Panc1 (cell line): ENCODE measurements at regions not wholly inside any gene's neighbourhood (a gene's known extent, or its start where the extent isn't known, plus 50 kb on each side); places are given as distances from the start of the nearest gene placed in this dataset.

Experiments
- ATAC-seq: fragments of 200-7000 bp; cut with Tn5 transposase; 2 replicates; pipeline ENCODE4 v1.9.1; 2020; ENCODE audit warnings: mild to moderate bottlenecking, moderate library complexity
- BruUV-seq: library from RNA; stranded (reverse); fragments of 400-500 nt; replicated peaks from 2 replicates; lab custom pipeline; 2021; lab: Mats Ljungman, UMichigan
- CTCF ChIA-PET: fragments of 300-600 bp; sonication (Branson Sonifier 250); formaldehyde crosslinking; loops from one replicate; lab custom pipeline; 2022; ENCODE audit warnings: antibody characterized with exemption; lab: Charles Lee
- POLR2A ChIA-PET: fragments of 300-600 bp; sonication (Branson Sonifier 250); formaldehyde crosslinking; loops from one replicate; lab custom pipeline; 2022; ENCODE audit warnings: antibody characterized with exemption; lab: Charles Lee
- DNase-seq: peaks from one replicate; pipeline ENCODE4 v3.0.0-alpha.2; 2010; ENCODE audit warnings: low read depth, low spot score
- H3K27ac ChIP-seq: 2 replicates; pipeline ENCODE4 v1.5.1; 2011; ENCODE audit warnings: mild to moderate bottlenecking, low read length, inconsistent platforms
- H3K27me3 ChIP-seq: fragments of 200-500 bp; sonication (Bioruptor generic); 2 replicates; pipeline ENCODE4 v1.6.0; 2014; ENCODE audit warnings: low read length, inconsistent platforms; ENCODE audit not compliant: control insufficient read depth, insufficient read depth
- H3K36me3 ChIP-seq: fragments of 200-500 bp; sonication (Bioruptor generic); 2 replicates; pipeline ENCODE4 v1.5.1; 2014; ENCODE audit warnings: inconsistent platforms, mild to moderate bottlenecking, low read length, moderate library complexity; ENCODE audit not compliant: control insufficient read depth, insufficient read depth
- H3K4me1 ChIP-seq: 2 replicates; pipeline ENCODE4 v1.5.1; 2011; ENCODE audit warnings: inconsistent platforms, mild to moderate bottlenecking, low read length, moderate library complexity; ENCODE audit not compliant: control insufficient read depth, insufficient read depth
- H3K4me3 ChIP-seq, 2 experiments: 2 replicates each; pipeline ENCODE4 v1.5.1; 2011 to 2012; ENCODE audit warnings: low read depth in 2 of 2, low read length in 2 of 2, mild to moderate bottlenecking in 2 of 2, inconsistent platforms in 1 of 2, moderate library complexity in 1 of 2
- H3K9me3 ChIP-seq: fragments of 200-500 bp; sonication (Bioruptor generic); 2 replicates; pipeline ENCODE4 v1.5.1; 2014; ENCODE audit warnings: low read depth, mild to moderate bottlenecking, inconsistent platforms, low read length, moderate library complexity; ENCODE audit not compliant: control insufficient read depth, insufficient read depth
- POLR2AphosphoS5 ChIP-seq: IDR thresholded peaks from 2 replicates; pipeline ENCODE4 v1.6.1; 2012; ENCODE audit warnings: mild to moderate bottlenecking, low read depth, low read length, moderate library complexity
- SIN3A ChIP-seq: IDR thresholded peaks from 2 replicates; pipeline ENCODE4 v1.6.1; 2012; ENCODE audit warnings: low read depth, mild to moderate bottlenecking, low read length, moderate library complexity, borderline replicate concordance; ENCODE audit not compliant: insufficient read depth
- TCF7L2 ChIP-seq: IDR thresholded peaks from 2 replicates; pipeline ENCODE4 v1.6.1; 2011; ENCODE audit warnings: mild to moderate bottlenecking, low read depth, low read length, inconsistent platforms
- in situ Hi-C: cut with HindIII; loops from 2 replicates; pipeline ENCODE4 v1.10.0; 2016; ENCODE audit warnings: low sequenced_read_pairs, low pct_unique_long_range_greater_than_20kb
- intact Hi-C: fragments of 100-400 bp; cut with micrococcal nuclease; formaldehyde crosslinking; loops from one replicate; pipeline ENCODE4 v1.10.0; 2022; ENCODE audit not compliant: unreplicated experiment
- TF ChIP-seq, protein P1 (sequence below), 2 experiments: IDR thresholded peaks; 2 replicates each; pipeline ENCODE4 v1.6.1; 2011 to 2012; ENCODE audit warnings: low read depth in 2 of 2, control low read depth in 1 of 2, low read length in 1 of 2, mild to moderate bottlenecking in 1 of 2, moderate library complexity in 1 of 2; ENCODE audit not compliant: insufficient read depth in 1 of 2
- TF ChIP-seq, protein P2 (sequence below): fragments of 450-650 bp; IDR thresholded peaks from 2 replicates; pipeline ENCODE4 v1.5.1; 2017; ENCODE audit warnings: mild to moderate bottlenecking

DNA sequence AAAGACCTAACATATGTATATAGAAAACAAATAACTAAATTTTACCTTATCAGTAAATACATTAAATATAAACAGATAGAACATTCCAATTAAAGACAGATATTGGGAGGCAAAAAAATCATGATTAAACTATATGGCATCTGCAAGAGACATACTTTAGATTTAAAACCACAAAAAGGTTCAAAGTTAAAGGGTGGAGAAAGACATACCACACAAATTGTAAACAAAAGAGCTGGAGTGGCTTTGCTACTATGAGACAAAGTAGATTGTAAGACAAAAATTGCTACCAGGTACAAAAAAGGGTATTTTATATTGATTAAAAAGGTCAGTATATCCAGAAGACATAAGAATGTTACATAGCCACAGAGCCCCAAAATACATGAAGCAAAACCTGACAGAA lies 200.2 kb downstream of the KCNRG start:
- H3K9me3 ChIP-seq = peaks cover 13% of the 10 kb centered on the region; the same call in 1 of the 2 replicates
- no peak overlapping the region for H3K4me3 ChIP-seq
- ChIA-PET POLR2A (no interaction called here), CTCF (no interaction called here)
- no peak overlapping the region for H3K27ac ChIP-seq
- H3K4me1 ChIP-seq = 0 out of 2 replicates have a peak, but pooled peaks cover 2% of the 10 kb centered on the region
- TF ChIP-seq, protein P1, sequence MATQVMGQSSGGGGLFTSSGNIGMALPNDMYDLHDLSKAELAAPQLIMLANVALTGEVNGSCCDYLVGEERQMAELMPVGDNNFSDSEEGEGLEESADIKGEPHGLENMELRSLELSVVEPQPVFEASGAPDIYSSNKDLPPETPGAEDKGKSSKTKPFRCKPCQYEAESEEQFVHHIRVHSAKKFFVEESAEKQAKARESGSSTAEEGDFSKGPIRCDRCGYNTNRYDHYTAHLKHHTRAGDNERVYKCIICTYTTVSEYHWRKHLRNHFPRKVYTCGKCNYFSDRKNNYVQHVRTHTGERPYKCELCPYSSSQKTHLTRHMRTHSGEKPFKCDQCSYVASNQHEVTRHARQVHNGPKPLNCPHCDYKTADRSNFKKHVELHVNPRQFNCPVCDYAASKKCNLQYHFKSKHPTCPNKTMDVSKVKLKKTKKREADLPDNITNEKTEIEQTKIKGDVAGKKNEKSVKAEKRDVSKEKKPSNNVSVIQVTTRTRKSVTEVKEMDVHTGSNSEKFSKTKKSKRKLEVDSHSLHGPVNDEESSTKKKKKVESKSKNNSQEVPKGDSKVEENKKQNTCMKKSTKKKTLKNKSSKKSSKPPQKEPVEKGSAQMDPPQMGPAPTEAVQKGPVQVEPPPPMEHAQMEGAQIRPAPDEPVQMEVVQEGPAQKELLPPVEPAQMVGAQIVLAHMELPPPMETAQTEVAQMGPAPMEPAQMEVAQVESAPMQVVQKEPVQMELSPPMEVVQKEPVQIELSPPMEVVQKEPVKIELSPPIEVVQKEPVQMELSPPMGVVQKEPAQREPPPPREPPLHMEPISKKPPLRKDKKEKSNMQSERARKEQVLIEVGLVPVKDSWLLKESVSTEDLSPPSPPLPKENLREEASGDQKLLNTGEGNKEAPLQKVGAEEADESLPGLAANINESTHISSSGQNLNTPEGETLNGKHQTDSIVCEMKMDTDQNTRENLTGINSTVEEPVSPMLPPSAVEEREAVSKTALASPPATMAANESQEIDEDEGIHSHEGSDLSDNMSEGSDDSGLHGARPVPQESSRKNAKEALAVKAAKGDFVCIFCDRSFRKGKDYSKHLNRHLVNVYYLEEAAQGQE (IDR thresholded peaks at IDR 0.05; ENCODE audit: insufficient read depth in 1 of 2, low read depth in 2 of 2, low read length in 1 of 2) = no peak
- no peak for TF ChIP-seq SIN3A
- no peak for TF ChIP-seq POLR2AphosphoS5
- TF ChIP-seq, protein P2, sequence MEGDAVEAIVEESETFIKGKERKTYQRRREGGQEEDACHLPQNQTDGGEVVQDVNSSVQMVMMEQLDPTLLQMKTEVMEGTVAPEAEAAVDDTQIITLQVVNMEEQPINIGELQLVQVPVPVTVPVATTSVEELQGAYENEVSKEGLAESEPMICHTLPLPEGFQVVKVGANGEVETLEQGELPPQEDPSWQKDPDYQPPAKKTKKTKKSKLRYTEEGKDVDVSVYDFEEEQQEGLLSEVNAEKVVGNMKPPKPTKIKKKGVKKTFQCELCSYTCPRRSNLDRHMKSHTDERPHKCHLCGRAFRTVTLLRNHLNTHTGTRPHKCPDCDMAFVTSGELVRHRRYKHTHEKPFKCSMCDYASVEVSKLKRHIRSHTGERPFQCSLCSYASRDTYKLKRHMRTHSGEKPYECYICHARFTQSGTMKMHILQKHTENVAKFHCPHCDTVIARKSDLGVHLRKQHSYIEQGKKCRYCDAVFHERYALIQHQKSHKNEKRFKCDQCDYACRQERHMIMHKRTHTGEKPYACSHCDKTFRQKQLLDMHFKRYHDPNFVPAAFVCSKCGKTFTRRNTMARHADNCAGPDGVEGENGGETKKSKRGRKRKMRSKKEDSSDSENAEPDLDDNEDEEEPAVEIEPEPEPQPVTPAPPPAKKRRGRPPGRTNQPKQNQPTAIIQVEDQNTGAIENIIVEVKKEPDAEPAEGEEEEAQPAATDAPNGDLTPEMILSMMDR = no peak
- no peak for TF ChIP-seq TCF7L2
- DNase-seq (no peak), ATAC-seq (no peak)
- intact Hi-C loops = no loop called here
- no peaks in the 10 kb centered on the region for H3K27me3 ChIP-seq
- no TSS peak for BruUV-seq
- in situ Hi-C loops = no loop called here
- no peaks in the 10 kb centered on the region for H3K36me3 ChIP-seq

DNA sequence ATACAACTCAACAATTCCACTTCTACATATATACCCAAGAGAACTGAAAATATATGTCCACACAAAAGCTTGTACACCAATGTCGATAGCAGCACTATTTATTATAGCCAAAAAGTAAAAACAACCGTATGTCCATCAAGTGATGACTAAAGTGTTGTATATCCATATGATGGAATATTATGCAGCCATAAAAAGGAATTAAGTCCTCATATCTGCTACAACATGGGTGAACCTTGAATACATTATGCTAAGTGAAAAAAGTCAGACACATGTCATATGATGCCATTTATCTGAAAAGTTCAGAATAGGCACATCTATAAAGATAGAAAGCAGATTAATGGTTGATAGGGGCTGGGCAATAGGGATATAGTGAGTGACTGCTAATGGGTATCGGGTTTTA lies 204.5 kb downstream of the KCNRG start:
- H3K9me3 ChIP-seq = 0 out of 2 replicates have a peak, but pooled peaks cover 2% of the 10 kb centered on the region
- peak overlapping the region; percentile 1; the same call in 1 of the 2 replicates for H3K27ac ChIP-seq
- intact Hi-C loops = loop anchor here (10.0 kb wide), 1 partner anchor 75 kb away; no protein-coding TSS in a partner anchor
- ChIA-PET CTCF (no interaction called here), POLR2A (no interaction called here)
- no peaks in the 10 kb centered on the region for H3K36me3 ChIP-seq
- H3K4me3 ChIP-seq = no peak overlapping the region
- in situ Hi-C loops = no loop called here
- DNase-seq (no peak), ATAC-seq (no peak)
- BruUV-seq = no TSS peak
- H3K4me1 ChIP-seq = peaks cover 14% of the 10 kb centered on the region
- no peaks in the 10 kb centered on the region for H3K27me3 ChIP-seq
- TF ChIP-seq POLR2AphosphoS5 (no peak), SIN3A (no peak), TCF7L2 (no peak)
- TF ChIP-seq, protein P1 (IDR thresholded peaks at IDR 0.05; ENCODE audit: insufficient read depth in 1 of 2, low read depth in 2 of 2, low read length in 1 of 2) = no peak
- TF ChIP-seq, protein P2 = no peak
